ENCODE measurements at regions not wholly inside any gene's neighbourhood (a gene's known extent, or its start where the extent isn't known, plus 50 kb on each side); places are given as distances from the start of the nearest gene placed in this dataset.

DNA sequence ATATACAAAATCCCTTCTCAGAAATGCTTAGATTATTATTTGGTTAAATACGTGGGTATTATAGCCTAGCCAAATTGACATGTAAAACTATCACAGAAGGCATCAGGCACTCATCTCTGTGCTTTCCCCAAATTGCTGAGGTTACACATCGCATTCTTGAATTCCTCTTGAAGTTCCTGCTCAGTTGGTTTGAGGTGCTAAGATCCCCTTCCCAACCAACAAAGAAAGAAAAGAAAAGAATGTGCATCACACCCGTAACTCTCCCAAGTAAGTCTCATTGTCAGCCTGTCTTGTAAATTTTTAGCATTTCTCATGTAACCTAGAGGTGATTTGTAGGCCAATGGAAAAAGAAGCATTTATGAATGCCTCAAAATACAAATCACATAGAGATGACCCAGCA is 539.2 kb upstream of the PRMT6 start:
- WGBS (ENCODE audit: insufficient coverage, insufficient replicate concordance, low lambda C conversion rate, missing lambda C conversion rate) = 39% methylated on average over 3 of the region's 3 CpGs
- FAIRE-seq = no peak

DNA sequence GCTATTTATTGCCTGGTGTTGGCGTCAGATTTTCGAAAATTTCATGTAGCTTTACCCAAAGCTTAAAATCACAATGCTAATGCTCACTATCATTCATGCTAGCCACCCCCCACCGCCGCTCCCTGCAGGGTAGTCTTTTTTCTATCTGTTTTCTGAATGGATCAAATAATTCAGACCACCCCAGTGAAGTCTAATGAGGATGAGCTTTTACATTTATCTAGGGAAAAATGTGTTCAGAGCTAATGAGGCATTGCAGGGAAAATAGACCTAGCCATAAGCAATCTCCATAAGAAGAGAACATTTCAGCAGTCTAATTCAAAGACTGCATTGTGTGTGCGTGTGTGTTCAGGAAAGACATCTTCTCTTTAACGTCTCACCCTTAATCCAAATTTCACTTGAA is 533.0 kb upstream of the PRMT6 start:
- DNase-seq (ENCODE audit: low read depth, low spot score) (no peak), FAIRE-seq (no peak), ATAC-seq (no peak)
- Histone ChIP-seq H2AFZ (ENCODE audit: control insufficient read depth, low read depth, low read length) (no peak overlapping the region), H3K79me2 (ENCODE audit: control insufficient read depth, insufficient read depth, low read length) (no peaks in the 10 kb centered on the region), H3K9me3 (replicated peaks; ENCODE audit: control insufficient read depth, insufficient read depth, low read length) (no peaks in the 10 kb centered on the region), H3K27me3 (replicated peaks in 1 of 2; ENCODE audit: control insufficient read depth in 2 of 2, insufficient read depth in 2 of 2, low read length in 1 of 2) (no peaks in the 10 kb centered on the region), H3K27ac (ENCODE audit: control insufficient read depth, insufficient read depth) (no peak overlapping the region), H3K4me3 (no peak overlapping the region), H3K36me3 (ENCODE audit: control insufficient read depth in 2 of 2, insufficient read depth in 2 of 2, low read length in 1 of 2) (no peaks in the 10 kb centered on the region), H4K20me1 (ENCODE audit: control insufficient read depth, insufficient read depth) (no peaks in the 10 kb centered on the region), H3K4me2 (ENCODE audit: control insufficient read depth, insufficient read depth) (no peak overlapping the region), H3K4me1 (ENCODE audit: control insufficient read depth, insufficient read depth, low read length) (no peaks in the 10 kb centered on the region), H3K9ac (ENCODE audit: control insufficient read depth, insufficient read depth, low read length) (no peak overlapping the region)
- BruUV-seq (replicated peaks) = no TSS peak
- WGBS (ENCODE audit: insufficient coverage, insufficient replicate concordance, low lambda C conversion rate, missing lambda C conversion rate) = 5% methylated on average over 6 of the region's 6 CpGs
- ChIA-PET POLR2A (no interaction called here), CTCF (no interaction called here), RAD21 (ENCODE audit: unreplicated experiment) (no interaction called here), SMC1A (ENCODE audit: uncharacterized antibody, unreplicated experiment) (no interaction called here)
- in situ Hi-C loops (cut with MboI) = no loop called here
- intact Hi-C loops (cut with micrococcal nuclease; ENCODE audit: unreplicated experiment) = no loop called here
- TF ChIP-seq IKZF1 (conservative IDR thresholded peaks at IDR 0.05) (no peak), SMAD5 (IDR thresholded peaks at IDR 0.05; ENCODE audit: low read depth) (no peak), NFIC (IDR thresholded peaks at IDR 0.05; ENCODE audit: low read depth, low read length) (no peak), HDAC6 (IDR thresholded peaks at IDR 0.05; ENCODE audit: unreplicated experiment) (no peak), CBX3 (IDR thresholded peaks at IDR 0.05; ENCODE audit: borderline replicate concordance, low read depth) (no peak), POU2F2 (IDR thresholded peaks at IDR 0.05; ENCODE audit: borderline replicate concordance, low read depth, low read length) (no peak)
- TF ChIP-seq, protein P1, sequence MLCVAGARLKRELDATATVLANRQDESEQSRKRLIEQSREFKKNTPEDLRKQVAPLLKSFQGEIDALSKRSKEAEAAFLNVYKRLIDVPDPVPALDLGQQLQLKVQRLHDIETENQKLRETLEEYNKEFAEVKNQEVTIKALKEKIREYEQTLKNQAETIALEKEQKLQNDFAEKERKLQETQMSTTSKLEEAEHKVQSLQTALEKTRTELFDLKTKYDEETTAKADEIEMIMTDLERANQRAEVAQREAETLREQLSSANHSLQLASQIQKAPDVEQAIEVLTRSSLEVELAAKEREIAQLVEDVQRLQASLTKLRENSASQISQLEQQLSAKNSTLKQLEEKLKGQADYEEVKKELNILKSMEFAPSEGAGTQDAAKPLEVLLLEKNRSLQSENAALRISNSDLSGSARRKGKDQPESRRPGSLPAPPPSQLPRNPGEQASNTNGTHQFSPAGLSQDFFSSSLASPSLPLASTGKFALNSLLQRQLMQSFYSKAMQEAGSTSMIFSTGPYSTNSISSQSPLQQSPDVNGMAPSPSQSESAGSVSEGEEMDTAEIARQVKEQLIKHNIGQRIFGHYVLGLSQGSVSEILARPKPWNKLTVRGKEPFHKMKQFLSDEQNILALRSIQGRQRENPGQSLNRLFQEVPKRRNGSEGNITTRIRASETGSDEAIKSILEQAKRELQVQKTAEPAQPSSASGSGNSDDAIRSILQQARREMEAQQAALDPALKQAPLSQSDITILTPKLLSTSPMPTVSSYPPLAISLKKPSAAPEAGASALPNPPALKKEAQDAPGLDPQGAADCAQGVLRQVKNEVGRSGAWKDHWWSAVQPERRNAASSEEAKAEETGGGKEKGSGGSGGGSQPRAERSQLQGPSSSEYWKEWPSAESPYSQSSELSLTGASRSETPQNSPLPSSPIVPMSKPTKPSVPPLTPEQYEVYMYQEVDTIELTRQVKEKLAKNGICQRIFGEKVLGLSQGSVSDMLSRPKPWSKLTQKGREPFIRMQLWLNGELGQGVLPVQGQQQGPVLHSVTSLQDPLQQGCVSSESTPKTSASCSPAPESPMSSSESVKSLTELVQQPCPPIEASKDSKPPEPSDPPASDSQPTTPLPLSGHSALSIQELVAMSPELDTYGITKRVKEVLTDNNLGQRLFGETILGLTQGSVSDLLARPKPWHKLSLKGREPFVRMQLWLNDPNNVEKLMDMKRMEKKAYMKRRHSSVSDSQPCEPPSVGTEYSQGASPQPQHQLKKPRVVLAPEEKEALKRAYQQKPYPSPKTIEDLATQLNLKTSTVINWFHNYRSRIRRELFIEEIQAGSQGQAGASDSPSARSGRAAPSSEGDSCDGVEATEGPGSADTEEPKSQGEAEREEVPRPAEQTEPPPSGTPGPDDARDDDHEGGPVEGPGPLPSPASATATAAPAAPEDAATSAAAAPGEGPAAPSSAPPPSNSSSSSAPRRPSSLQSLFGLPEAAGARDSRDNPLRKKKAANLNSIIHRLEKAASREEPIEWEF (IDR thresholded peaks at IDR 0.05; ENCODE audit: insufficient replicate concordance, low read depth, low read length) = no peak

More for the DNA sequence above, 539.2 kb upstream of the PRMT6 start:
- POLR2A ChIA-PET = no interaction called here
- SMC1A ChIA-PET (ENCODE audit: uncharacterized antibody, unreplicated experiment) = no interaction called here
- ATAC-seq (no peak), DNase-seq (ENCODE audit: low read depth, low spot score) (no peak)
- no peaks in the 10 kb centered on the region for H3K36me3 ChIP-seq (ENCODE audit: control insufficient read depth in 2 of 2, insufficient read depth in 2 of 2, low read length in 1 of 2)
- H3K9ac ChIP-seq (ENCODE audit: control insufficient read depth, insufficient read depth, low read length) = no peak overlapping the region
- no peak overlapping the region for H3K27ac ChIP-seq (ENCODE audit: control insufficient read depth, insufficient read depth)
- H3K4me3 ChIP-seq = no peak overlapping the region
- no peaks in the 10 kb centered on the region for H3K27me3 ChIP-seq (replicated peaks in 1 of 2; ENCODE audit: control insufficient read depth in 2 of 2, insufficient read depth in 2 of 2, low read length in 1 of 2)
- no peak overlapping the region for H2AFZ ChIP-seq (ENCODE audit: control insufficient read depth, low read depth, low read length)
- CTCF ChIA-PET = no interaction called here
- no peaks in the 10 kb centered on the region for H3K9me3 ChIP-seq (replicated peaks; ENCODE audit: control insufficient read depth, insufficient read depth, low read length)
- no peaks in the 10 kb centered on the region for H3K79me2 ChIP-seq (ENCODE audit: control insufficient read depth, insufficient read depth, low read length)
- no peaks in the 10 kb centered on the region for H4K20me1 ChIP-seq (ENCODE audit: control insufficient read depth, insufficient read depth)
- no peak overlapping the region for H3K4me2 ChIP-seq (ENCODE audit: control insufficient read depth, insufficient read depth)
- no TSS peak for BruUV-seq (replicated peaks)
- in situ Hi-C loops (cut with MboI) (no loop called here), intact Hi-C loops (cut with micrococcal nuclease; ENCODE audit: unreplicated experiment) (no loop called here)
- H3K4me1 ChIP-seq (ENCODE audit: control insufficient read depth, insufficient read depth, low read length) = no peaks in the 10 kb centered on the region
- RAD21 ChIA-PET (ENCODE audit: unreplicated experiment) = no interaction called here
- TF ChIP-seq ETV6 (conservative IDR thresholded peaks at IDR 0.05 in 1 of 2, IDR thresholded peaks at IDR 0.05 in 1 of 2; ENCODE audit: borderline replicate concordance in 1 of 2, low read depth in 1 of 2) = no peak
- TF ChIP-seq SMC3 (IDR thresholded peaks at IDR 0.05; ENCODE audit: borderline replicate concordance, low read length) = no peak
- TF ChIP-seq POLR2A (IDR thresholded peaks at IDR 0.05; ENCODE audit: low read depth, low read length) = no peak
- TF ChIP-seq MYC (IDR thresholded peaks at IDR 0.05; ENCODE audit: insufficient read depth, insufficient read length, insufficient replicate concordance, low read length, severe bottlenecking) = no peak
- TF ChIP-seq IRF4 (IDR thresholded peaks at IDR 0.05; ENCODE audit: low read depth, low read length) = no peak
- TF ChIP-seq IKZF1 (conservative IDR thresholded peaks at IDR 0.05) = no peak
- no peak for TF ChIP-seq ZNF274 (IDR thresholded peaks at IDR 0.05; ENCODE audit: insufficient read depth, insufficient read length)

Data from GM12878 (cell line).